ENCODE measurements at regions not wholly inside any gene's neighbourhood (a gene's known extent, or its start where the extent isn't known, plus 50 kb on each side); places are given as distances from the start of the nearest gene placed in this dataset.

- TF ChIP-seq CTCF (IDR thresholded peaks at IDR 0.05; ENCODE audit: unreplicated experiment in 3 of 3), result no peak
- Mint-ChIP-seq H3K4me1 (peaks cover 5% of the 10 kb centered on the region), H3K36me3 (ENCODE audit: low read depth) (no peaks in the 10 kb centered on the region), H3K4me3 (no peak overlapping the region), H3K27me3 (ENCODE audit: low read depth) (peaks cover 4% of the 10 kb centered on the region), H3K27ac (no peak overlapping the region), H3K9me3 (no peaks in the 10 kb centered on the region)
Observed at GRCh38 chr6:119484598-119484997, 135.0 kb upstream of the MAN1A1 start.

GRCh38 chr6:119483908-119484307 lies 134.3 kb upstream of the MAN1A1 start:
- Mint-ChIP-seq H3K9me3 (no peaks in the 10 kb centered on the region), H3K4me1 (peaks cover 5% of the 10 kb centered on the region), H3K27ac (no peak overlapping the region), H3K27me3 (ENCODE audit: low read depth) (peaks cover 4% of the 10 kb centered on the region), H3K4me3 (no peak overlapping the region), H3K36me3 (ENCODE audit: low read depth) (no peaks in the 10 kb centered on the region)
- no peak for TF ChIP-seq CTCF (IDR thresholded peaks at IDR 0.05; ENCODE audit: unreplicated experiment in 3 of 3)

- Mint-ChIP-seq H3K36me3 (ENCODE audit: low read depth) (no peaks in the 10 kb centered on the region), H3K9me3 (no peaks in the 10 kb centered on the region), H3K4me1 (peaks cover 5% of the 10 kb centered on the region), H3K4me3 (no peak overlapping the region), H3K27ac (no peak overlapping the region), H3K27me3 (ENCODE audit: low read depth) (peaks cover 4% of the 10 kb centered on the region)
- TF ChIP-seq CTCF (IDR thresholded peaks at IDR 0.05; ENCODE audit: unreplicated experiment in 3 of 3), result no peak
Observed at GRCh38 chr6:119482850-119483285, 133.3 kb upstream of the MAN1A1 start.

GRCh38 chr6:119481976-119482375 lies 132.4 kb upstream of the MAN1A1 start:
- Mint-ChIP-seq H3K4me3 (no peak overlapping the region), H3K9me3 (no peaks in the 10 kb centered on the region), H3K36me3 (ENCODE audit: low read depth) (no peaks in the 10 kb centered on the region), H3K4me1 (peaks cover 5% of the 10 kb centered on the region), H3K27me3 (ENCODE audit: low read depth) (no peaks in the 10 kb centered on the region), H3K27ac (no peak overlapping the region)
- TF ChIP-seq CTCF (IDR thresholded peaks at IDR 0.05; ENCODE audit: unreplicated experiment in 3 of 3), result no peak

- Mint-ChIP-seq H3K9me3 (no peaks in the 10 kb centered on the region), H3K27me3 (ENCODE audit: low read depth) (no peaks in the 10 kb centered on the region), H3K27ac (no peak overlapping the region), H3K36me3 (ENCODE audit: low read depth) (no peaks in the 10 kb centered on the region), H3K4me1 (peaks cover 5% of the 10 kb centered on the region), H3K4me3 (no peak overlapping the region)
- TF ChIP-seq CTCF (IDR thresholded peaks at IDR 0.05; ENCODE audit: unreplicated experiment in 3 of 3), result no peak
Observed at GRCh38 chr6:119480961-119481497, 131.5 kb upstream of the MAN1A1 start.

GRCh38 chr6:119479860-119480655 lies 130.5 kb upstream of the MAN1A1 start:
- H3K27ac Mint-ChIP-seq, result no peak overlapping the region
- no peaks in the 10 kb centered on the region for H3K27me3 Mint-ChIP-seq (ENCODE audit: low read depth)
- TF ChIP-seq CTCF (IDR thresholded peaks at IDR 0.05; ENCODE audit: unreplicated experiment in 3 of 3), result no peak
- H3K4me1 Mint-ChIP-seq, result peaks cover 5% of the 10 kb centered on the region
- no peaks in the 10 kb centered on the region for H3K9me3 Mint-ChIP-seq
- no peaks in the 10 kb centered on the region for H3K36me3 Mint-ChIP-seq (ENCODE audit: low read depth)
- H3K4me3 Mint-ChIP-seq, result no peak overlapping the region
